ENCODE measurements at regions not wholly inside any gene's neighbourhood (a gene's known extent, or its start where the extent isn't known, plus 50 kb on each side); places are given as distances from the start of the nearest gene placed in this dataset.

- H3K4me3 ChIP-seq (ENCODE audit: low read depth, low read length), result no peak overlapping the region
- DNase-seq (ENCODE audit: low read depth), result no peak
- TF ChIP-seq, protein P1, sequence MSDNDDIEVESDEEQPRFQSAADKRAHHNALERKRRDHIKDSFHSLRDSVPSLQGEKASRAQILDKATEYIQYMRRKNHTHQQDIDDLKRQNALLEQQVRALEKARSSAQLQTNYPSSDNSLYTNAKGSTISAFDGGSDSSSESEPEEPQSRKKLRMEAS (IDR thresholded peaks at IDR 0.05; ENCODE audit: low read depth, low read length), result no peak
- TF ChIP-seq POLR2A (IDR thresholded peaks at IDR 0.05; ENCODE audit: extremely low read depth, insufficient read length) (no peak), MYC (IDR thresholded peaks at IDR 0.05; ENCODE audit: low read depth, low read length) (no peak)
- TF ChIP-seq, protein P2, sequence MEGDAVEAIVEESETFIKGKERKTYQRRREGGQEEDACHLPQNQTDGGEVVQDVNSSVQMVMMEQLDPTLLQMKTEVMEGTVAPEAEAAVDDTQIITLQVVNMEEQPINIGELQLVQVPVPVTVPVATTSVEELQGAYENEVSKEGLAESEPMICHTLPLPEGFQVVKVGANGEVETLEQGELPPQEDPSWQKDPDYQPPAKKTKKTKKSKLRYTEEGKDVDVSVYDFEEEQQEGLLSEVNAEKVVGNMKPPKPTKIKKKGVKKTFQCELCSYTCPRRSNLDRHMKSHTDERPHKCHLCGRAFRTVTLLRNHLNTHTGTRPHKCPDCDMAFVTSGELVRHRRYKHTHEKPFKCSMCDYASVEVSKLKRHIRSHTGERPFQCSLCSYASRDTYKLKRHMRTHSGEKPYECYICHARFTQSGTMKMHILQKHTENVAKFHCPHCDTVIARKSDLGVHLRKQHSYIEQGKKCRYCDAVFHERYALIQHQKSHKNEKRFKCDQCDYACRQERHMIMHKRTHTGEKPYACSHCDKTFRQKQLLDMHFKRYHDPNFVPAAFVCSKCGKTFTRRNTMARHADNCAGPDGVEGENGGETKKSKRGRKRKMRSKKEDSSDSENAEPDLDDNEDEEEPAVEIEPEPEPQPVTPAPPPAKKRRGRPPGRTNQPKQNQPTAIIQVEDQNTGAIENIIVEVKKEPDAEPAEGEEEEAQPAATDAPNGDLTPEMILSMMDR (IDR thresholded peaks at IDR 0.05; ENCODE audit: low read depth, low read length), result no peak
Observed at GRCh38 chr7:35315517-35315916, 61.6 kb upstream of the TBX20 start.

- TF ChIP-seq, protein P2 (IDR thresholded peaks at IDR 0.05; ENCODE audit: low read depth, low read length), result no peak
- TF ChIP-seq MYC (IDR thresholded peaks at IDR 0.05; ENCODE audit: low read depth, low read length), result no peak
- TF ChIP-seq POLR2A (IDR thresholded peaks at IDR 0.05; ENCODE audit: extremely low read depth, insufficient read length), result no peak
- TF ChIP-seq, protein P1 (IDR thresholded peaks at IDR 0.05; ENCODE audit: low read depth, low read length), result no peak
- DNase-seq (ENCODE audit: low read depth), result no peak
- no peak overlapping the region for H3K4me3 ChIP-seq (ENCODE audit: low read depth, low read length)
Observed at GRCh38 chr7:35314354-35314753, 60.5 kb upstream of the TBX20 start.

DNA sequence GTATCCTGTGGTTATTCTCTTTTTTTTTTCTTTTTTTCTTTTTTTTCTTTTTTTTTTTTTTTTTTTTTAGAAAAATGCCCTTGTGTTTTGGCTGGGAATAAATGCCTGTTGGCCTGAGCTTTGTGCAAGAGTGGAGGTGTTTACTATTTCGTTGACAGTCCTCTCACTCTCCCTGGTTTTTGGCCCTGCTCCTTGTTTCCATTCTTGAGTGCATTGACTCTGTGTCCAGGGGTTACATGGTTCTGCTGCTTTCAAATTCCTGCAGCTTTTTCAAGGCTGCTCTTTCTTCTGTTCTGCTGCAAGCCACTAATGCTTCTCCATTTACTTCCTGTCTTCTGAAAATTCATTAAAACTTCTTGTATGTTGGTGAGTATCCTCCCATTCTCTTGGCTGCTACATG is 59.7 kb upstream of the TBX20 start:
- no peak for DNase-seq (ENCODE audit: low read depth)
- TF ChIP-seq, protein P2 (IDR thresholded peaks at IDR 0.05; ENCODE audit: low read depth, low read length), result no peak
- TF ChIP-seq, protein P1 (IDR thresholded peaks at IDR 0.05; ENCODE audit: low read depth, low read length), result no peak
- no peak for TF ChIP-seq POLR2A (IDR thresholded peaks at IDR 0.05; ENCODE audit: extremely low read depth, insufficient read length)
- no peak for TF ChIP-seq MYC (IDR thresholded peaks at IDR 0.05; ENCODE audit: low read depth, low read length)
- H3K4me3 ChIP-seq (ENCODE audit: low read depth, low read length), result no peak overlapping the region

Data from NB4 (cell line).